Neural progenitor cell (in vitro differentiated cells): ENCODE measurements at regions not wholly inside any gene's neighbourhood (a gene's known extent, or its start where the extent isn't known, plus 50 kb on each side); places are given as distances from the start of the nearest gene placed in this dataset.

Experiments used
- EZH2 ChIP-seq: fragments of 200-600 bp; sonication (generic); IDR thresholded peaks from 2 replicates; pipeline ENCODE4 v1.6.1; 2017; ENCODE audit warnings: antibody characterized with exemption, mild to moderate bottlenecking, moderate library complexity
- TF ChIP-seq, protein P1 (sequence below): fragments of 200-600 bp; sonication (generic); IDR thresholded peaks from 2 replicates; pipeline ENCODE4 v1.5.1; 2017; ENCODE audit warnings: antibody characterized with exemption, mild to moderate bottlenecking

DNA sequence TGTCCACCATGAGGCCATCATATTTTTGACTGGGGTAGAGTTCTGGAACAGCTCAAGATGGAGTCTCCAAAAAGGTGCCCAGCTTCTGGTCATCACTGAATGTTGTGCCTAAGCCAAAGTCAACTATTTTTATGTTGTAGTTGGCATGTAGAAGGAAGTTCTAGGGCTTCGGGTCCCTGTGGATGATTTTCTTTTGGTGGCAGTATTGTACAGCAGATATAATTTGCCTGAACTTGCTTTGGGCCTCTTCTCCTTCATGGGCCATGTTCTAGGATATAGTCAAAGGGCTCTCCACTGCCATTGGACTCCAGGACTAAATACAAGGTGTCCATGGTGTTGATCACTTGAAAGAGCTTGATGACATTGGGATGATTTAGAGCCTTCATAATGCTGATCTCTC, 143.6 kb downstream of the SLC38A4 start:
- TF ChIP-seq, protein P1, sequence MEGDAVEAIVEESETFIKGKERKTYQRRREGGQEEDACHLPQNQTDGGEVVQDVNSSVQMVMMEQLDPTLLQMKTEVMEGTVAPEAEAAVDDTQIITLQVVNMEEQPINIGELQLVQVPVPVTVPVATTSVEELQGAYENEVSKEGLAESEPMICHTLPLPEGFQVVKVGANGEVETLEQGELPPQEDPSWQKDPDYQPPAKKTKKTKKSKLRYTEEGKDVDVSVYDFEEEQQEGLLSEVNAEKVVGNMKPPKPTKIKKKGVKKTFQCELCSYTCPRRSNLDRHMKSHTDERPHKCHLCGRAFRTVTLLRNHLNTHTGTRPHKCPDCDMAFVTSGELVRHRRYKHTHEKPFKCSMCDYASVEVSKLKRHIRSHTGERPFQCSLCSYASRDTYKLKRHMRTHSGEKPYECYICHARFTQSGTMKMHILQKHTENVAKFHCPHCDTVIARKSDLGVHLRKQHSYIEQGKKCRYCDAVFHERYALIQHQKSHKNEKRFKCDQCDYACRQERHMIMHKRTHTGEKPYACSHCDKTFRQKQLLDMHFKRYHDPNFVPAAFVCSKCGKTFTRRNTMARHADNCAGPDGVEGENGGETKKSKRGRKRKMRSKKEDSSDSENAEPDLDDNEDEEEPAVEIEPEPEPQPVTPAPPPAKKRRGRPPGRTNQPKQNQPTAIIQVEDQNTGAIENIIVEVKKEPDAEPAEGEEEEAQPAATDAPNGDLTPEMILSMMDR, result no peak
- no peak for TF ChIP-seq EZH2
